ENCODE measurements at regions not wholly inside any gene's neighbourhood (a gene's known extent, or its start where the extent isn't known, plus 50 kb on each side); places are given as distances from the start of the nearest gene placed in this dataset.
A peak's percentile ranks its signal among the peaks of the same experiment; 100 is the strongest.

DNA sequence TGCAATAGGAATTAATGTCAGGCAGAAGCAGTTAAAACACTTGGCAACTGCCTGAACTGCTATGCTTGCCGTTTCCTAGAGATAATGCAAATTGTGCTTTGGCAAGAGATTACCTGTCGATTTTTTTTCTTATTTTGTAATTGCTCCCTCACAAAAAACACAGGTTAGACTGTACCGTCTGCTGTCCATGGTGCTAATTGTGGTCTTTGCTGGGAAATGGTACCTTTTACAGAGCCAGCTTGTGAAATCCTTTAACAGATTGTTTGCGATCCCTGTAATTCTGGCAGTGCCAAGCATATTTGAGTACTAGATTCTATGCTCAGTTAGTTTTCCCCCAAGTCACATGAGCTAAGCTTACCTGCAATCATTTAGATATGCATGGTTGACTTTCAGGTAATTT lies 2125.8 kb upstream of the WWC1 start:
- Histone ChIP-seq H3K27ac (ENCODE audit: low read length) (peak overlapping the region; percentile 58), H3K4me3 (ENCODE audit: low read length) (no peak overlapping the region), H3K4me1 (ENCODE audit: control insufficient read depth, low read depth, low read length) (peaks cover 22% of the 10 kb centered on the region), H3K36me3 (ENCODE audit: control insufficient read depth, low read depth, low read length) (no peaks in the 10 kb centered on the region), H3K27me3 (ENCODE audit: control insufficient read depth, insufficient read depth, low read length) (no peaks in the 10 kb centered on the region), H3K9ac (ENCODE audit: low read length) (no peak overlapping the region), H3K9me3 (ENCODE audit: control insufficient read depth, low read depth, low read length) (no peaks in the 10 kb centered on the region)

DNA sequence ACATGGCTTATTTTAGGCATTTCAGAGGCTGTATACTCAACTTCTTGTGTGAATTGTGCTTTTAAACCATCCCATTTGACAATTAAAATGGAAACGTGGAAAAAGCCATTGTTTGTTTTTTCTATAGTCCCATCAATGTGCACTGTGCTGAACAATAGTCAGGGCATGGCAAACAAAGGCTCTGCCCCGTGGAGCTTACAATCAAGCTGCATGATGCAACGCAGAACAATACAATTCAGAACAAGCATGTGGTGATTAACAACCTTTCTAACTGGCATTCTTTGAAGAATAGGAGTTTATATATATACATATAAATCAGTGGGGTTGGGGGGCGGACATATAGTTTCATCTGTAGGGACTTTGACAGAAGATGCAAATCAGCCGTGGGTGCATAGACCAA lies 2125.4 kb upstream of the WWC1 start:
- Histone ChIP-seq H3K9me3 (ENCODE audit: control insufficient read depth, low read depth, low read length) (no peaks in the 10 kb centered on the region), H3K4me1 (ENCODE audit: control insufficient read depth, low read depth, low read length) (peaks cover 22% of the 10 kb centered on the region), H3K4me3 (ENCODE audit: low read length) (no peak overlapping the region), H3K27me3 (ENCODE audit: control insufficient read depth, insufficient read depth, low read length) (no peaks in the 10 kb centered on the region), H3K27ac (ENCODE audit: low read length) (peak overlapping the region; percentile 58), H3K9ac (ENCODE audit: low read length) (no peak overlapping the region), H3K36me3 (ENCODE audit: control insufficient read depth, low read depth, low read length) (no peaks in the 10 kb centered on the region)

DNA sequence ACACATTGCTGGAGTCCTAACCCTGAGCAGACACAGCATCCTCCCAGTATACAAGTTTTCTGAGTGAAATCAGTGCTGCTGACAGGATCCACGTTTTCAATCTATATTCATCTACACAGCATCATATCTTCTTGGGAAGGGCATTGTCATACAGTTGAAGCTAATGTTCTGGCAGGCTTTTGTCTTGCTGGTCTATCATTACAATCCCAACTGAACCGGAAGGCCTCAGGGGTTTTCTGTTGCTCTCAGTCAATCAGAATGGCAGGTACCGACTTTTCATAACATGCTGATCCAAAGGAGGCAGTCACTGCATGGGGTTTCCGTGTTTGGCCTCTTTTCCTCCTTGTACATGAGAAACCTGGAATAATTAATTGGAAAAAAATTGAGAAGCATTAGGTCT lies 2118.8 kb upstream of the WWC1 start:
- Histone ChIP-seq H3K36me3 (ENCODE audit: control insufficient read depth, low read depth, low read length) (no peaks in the 10 kb centered on the region), H3K4me1 (ENCODE audit: control insufficient read depth, low read depth, low read length) (no peaks in the 10 kb centered on the region), H3K9ac (ENCODE audit: low read length) (no peak overlapping the region), H3K27me3 (ENCODE audit: control insufficient read depth, insufficient read depth, low read length) (no peaks in the 10 kb centered on the region), H3K27ac (ENCODE audit: low read length) (no peak overlapping the region), H3K9me3 (ENCODE audit: control insufficient read depth, low read depth, low read length) (no peaks in the 10 kb centered on the region), H3K4me3 (ENCODE audit: low read length) (no peak overlapping the region)

DNA sequence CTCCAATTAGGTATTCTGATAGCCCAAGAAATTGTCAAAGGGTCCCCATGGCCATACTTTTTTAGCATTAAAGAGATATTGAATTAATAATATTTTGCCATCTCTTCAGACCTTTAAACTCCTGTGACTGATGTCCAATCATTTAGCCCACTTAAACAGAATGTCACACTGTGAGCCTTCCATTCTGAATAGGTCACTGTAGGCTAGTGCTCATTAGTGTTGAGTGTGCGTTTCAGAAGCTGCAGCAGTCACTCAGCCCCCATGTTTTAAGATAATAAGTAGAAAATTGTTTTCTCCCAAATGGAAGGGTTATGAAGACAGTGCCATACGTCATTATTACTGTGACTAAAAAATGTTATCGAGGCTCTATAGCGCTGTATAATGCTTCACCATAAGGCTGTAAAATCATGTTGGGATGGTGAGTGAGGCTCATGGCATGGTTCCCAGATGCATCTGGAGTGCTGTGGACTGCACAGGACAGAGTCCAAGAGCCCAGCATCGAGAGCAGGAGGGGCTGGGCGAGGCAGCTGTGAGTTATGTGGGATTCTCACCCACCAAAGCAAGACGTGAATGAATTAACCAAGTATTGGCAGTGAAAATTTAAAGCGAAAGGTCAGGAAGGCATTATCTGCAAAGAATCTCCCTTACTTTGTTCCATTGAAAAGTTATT lies 2112.9 kb upstream of the WWC1 start:
- Histone ChIP-seq H3K4me1 (ENCODE audit: control insufficient read depth, low read depth, low read length) (no peaks in the 10 kb centered on the region), H3K27me3 (ENCODE audit: control insufficient read depth, insufficient read depth, low read length) (no peaks in the 10 kb centered on the region), H3K9ac (ENCODE audit: low read length) (no peak overlapping the region), H3K36me3 (ENCODE audit: control insufficient read depth, low read depth, low read length) (no peaks in the 10 kb centered on the region), H3K4me3 (ENCODE audit: low read length) (no peak overlapping the region), H3K27ac (ENCODE audit: low read length) (no peak overlapping the region), H3K9me3 (ENCODE audit: control insufficient read depth, low read depth, low read length) (no peaks in the 10 kb centered on the region)

DNA sequence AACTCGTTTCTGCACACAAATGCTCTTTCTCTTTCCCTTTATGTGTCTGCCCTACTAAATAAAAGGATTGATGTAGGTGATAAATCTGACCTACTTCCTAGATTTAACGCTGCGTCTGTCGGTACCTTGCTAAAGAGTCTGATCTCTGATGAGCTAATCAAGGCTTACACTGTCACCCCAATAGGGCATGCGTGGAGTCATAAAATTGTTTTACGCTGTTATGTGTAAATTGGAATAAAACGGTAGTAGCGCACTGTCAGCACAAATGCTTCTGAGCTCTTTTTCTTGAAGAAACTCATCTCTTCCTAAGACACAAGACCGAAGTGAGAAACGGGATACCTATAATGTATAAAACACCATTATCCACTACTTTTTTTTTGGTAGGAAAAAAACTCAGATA lies 2106.3 kb upstream of the WWC1 start:
- H3K36me3 ChIP-seq (ENCODE audit: control insufficient read depth, low read depth, low read length), result no peaks in the 10 kb centered on the region
- no peaks in the 10 kb centered on the region for H3K4me1 ChIP-seq (ENCODE audit: control insufficient read depth, low read depth, low read length)
- no peaks in the 10 kb centered on the region for H3K27me3 ChIP-seq (ENCODE audit: control insufficient read depth, insufficient read depth, low read length)
- H3K4me3 ChIP-seq (ENCODE audit: low read length), result no peak overlapping the region
- no peaks in the 10 kb centered on the region for H3K9me3 ChIP-seq (ENCODE audit: control insufficient read depth, low read depth, low read length)
- H3K9ac ChIP-seq (ENCODE audit: low read length), result no peak overlapping the region
- no peak overlapping the region for H3K27ac ChIP-seq (ENCODE audit: low read length)

DNA sequence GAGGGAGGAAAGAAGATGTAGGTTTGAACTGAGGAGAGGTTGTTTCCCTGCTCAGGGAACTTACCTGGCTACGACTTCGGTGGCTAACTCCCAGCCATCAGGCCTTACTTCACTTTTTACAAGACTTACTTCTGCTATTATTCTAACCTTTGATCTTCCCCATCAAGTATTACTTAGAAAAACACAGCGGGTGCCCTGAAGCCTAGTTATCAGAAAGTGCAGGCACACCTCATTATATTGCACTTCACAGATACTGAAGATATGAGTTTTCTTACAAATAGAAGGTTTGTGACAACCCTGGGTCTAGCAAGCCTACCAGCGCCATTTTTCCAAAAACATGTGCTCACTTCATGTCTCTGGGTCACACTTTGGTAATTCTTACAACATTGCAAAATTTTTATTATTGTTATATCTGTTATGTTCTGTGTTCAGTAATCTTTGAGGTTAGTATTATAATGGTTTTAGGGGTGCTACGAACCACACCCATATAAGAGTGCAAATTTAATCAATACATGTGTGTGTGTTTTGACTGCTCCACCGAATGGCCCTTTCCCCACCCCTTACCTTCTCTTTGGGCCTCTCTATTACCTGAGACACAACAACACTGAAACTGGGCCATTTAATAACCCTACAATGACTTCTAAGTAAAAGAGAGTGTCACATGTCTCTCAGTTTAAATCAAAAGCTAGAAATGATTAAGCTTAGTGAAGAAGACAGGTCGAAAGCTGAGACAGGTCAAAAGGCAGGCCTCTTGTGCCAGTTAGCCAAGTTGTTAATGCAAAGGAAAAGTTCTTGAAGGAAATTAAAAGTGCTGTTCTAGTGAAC lies 2102.7 kb upstream of the WWC1 start:
- H3K4me1 ChIP-seq (ENCODE audit: control insufficient read depth, low read depth, low read length), result no peaks in the 10 kb centered on the region
- no peak overlapping the region for H3K27ac ChIP-seq (ENCODE audit: low read length)
- H3K36me3 ChIP-seq (ENCODE audit: control insufficient read depth, low read depth, low read length), result no peaks in the 10 kb centered on the region
- no peaks in the 10 kb centered on the region for H3K27me3 ChIP-seq (ENCODE audit: control insufficient read depth, insufficient read depth, low read length)
- H3K9me3 ChIP-seq (ENCODE audit: control insufficient read depth, low read depth, low read length), result no peaks in the 10 kb centered on the region
- H3K4me3 ChIP-seq (ENCODE audit: low read length), result no peak overlapping the region
- H3K9ac ChIP-seq (ENCODE audit: low read length), result no peak overlapping the region

DNA sequence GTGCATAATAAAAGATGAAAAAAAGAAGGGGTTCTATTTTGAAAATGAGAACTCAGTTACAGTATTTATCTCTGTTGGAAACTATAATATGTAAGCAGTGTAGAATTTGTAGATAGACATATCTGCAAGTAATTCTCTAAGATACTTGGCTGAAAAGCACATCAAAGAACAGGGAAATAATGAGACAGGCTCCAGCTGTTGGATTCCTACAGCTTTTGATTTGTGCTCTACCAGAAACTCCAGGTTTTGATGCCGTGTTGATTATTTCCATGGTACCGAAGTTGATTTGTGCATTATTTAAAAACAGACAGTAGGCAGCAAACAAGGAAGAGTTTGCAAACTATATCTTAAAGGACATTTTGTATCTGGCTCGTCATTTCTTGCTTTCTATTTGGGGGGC lies 2098.7 kb upstream of the WWC1 start:
- no peaks in the 10 kb centered on the region for H3K9me3 ChIP-seq (ENCODE audit: control insufficient read depth, low read depth, low read length)

DNA sequence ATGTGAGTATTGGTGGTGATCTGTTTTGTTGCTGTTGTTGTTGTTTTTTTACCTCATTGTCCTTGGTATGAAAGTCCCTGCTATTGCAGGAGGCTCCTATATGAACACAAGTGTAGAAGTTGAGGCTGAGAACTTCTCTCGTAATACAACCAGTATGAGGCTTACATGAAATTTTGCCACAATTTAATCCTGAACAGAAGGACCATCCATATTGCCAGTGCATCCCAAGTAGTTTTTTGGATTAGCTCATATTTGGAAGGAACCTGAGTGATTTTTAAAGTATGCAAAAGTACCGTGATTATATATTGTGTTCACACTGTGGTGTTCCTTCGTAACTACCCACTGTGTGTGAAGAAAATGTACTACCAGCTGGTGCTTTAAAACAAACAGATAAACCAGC lies 2095.5 kb upstream of the WWC1 start:
- no peak overlapping the region for H3K4me3 ChIP-seq (ENCODE audit: low read length)
- no peaks in the 10 kb centered on the region for H3K9me3 ChIP-seq (ENCODE audit: control insufficient read depth, low read depth, low read length)
- H3K4me1 ChIP-seq (ENCODE audit: control insufficient read depth, low read depth, low read length), result no peaks in the 10 kb centered on the region
- no peak overlapping the region for H3K27ac ChIP-seq (ENCODE audit: low read length)
- no peaks in the 10 kb centered on the region for H3K36me3 ChIP-seq (ENCODE audit: control insufficient read depth, low read depth, low read length)
- H3K9ac ChIP-seq (ENCODE audit: low read length), result no peak overlapping the region
- H3K27me3 ChIP-seq (ENCODE audit: control insufficient read depth, insufficient read depth, low read length), result no peaks in the 10 kb centered on the region

More for the DNA sequence above, 2098.7 kb upstream of the WWC1 start:
- H3K4me1 ChIP-seq (ENCODE audit: control insufficient read depth, low read depth, low read length), result no peaks in the 10 kb centered on the region
- H3K27me3 ChIP-seq (ENCODE audit: control insufficient read depth, insufficient read depth, low read length), result no peaks in the 10 kb centered on the region
- H3K27ac ChIP-seq (ENCODE audit: low read length), result no peak overlapping the region
- H3K4me3 ChIP-seq (ENCODE audit: low read length), result no peak overlapping the region
- no peak overlapping the region for H3K9ac ChIP-seq (ENCODE audit: low read length)
- no peaks in the 10 kb centered on the region for H3K36me3 ChIP-seq (ENCODE audit: control insufficient read depth, low read depth, low read length)

DNA sequence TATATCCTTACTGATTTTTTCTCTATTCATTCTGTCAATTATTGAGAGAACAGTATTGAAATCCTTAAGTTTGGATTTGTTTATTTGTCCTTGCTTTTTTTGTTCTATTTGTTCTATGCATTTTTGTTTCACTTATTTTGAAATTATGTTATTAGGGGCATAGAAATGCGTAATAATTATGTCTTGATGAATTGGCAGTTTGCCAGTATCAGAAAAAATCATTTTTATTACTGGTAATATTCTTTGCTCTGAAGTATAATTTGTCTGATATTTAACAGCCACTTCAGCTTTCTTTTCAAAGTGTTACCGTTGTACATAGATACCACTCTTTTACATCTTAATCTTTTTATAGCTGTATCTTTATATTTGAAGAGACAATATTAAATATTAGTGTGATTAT lies 2090.9 kb upstream of the WWC1 start:
- Histone ChIP-seq H3K4me3 (ENCODE audit: low read length) (no peak overlapping the region), H3K9me3 (ENCODE audit: control insufficient read depth, low read depth, low read length) (no peaks in the 10 kb centered on the region), H3K27ac (ENCODE audit: low read length) (no peak overlapping the region), H3K27me3 (ENCODE audit: control insufficient read depth, insufficient read depth, low read length) (no peaks in the 10 kb centered on the region), H3K36me3 (ENCODE audit: control insufficient read depth, low read depth, low read length) (no peaks in the 10 kb centered on the region), H3K4me1 (ENCODE audit: control insufficient read depth, low read depth, low read length) (no peaks in the 10 kb centered on the region), H3K9ac (ENCODE audit: low read length) (no peak overlapping the region)

DNA sequence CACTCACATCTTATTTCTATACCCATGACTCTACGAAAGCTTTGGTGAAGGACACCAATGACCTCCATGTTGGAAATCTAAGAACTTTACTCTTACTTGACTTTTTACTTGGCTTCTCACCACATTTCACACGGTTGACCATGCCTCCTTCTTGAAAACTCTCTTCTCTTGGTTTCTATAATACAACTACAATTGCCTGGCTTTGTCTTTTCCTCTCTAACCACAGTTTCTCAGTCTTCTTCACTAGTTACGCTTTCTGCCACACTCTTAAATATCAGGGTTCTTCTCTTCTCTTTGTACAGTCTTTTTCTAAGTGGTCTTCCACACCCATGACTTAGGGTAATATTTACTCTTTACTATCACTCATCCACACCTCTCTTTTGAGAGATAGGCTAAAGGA lies 2079.8 kb upstream of the WWC1 start:
- Histone ChIP-seq H3K27ac (ENCODE audit: low read length) (no peak overlapping the region), H3K36me3 (ENCODE audit: control insufficient read depth, low read depth, low read length) (no peaks in the 10 kb centered on the region), H3K9me3 (ENCODE audit: control insufficient read depth, low read depth, low read length) (no peaks in the 10 kb centered on the region), H3K4me1 (ENCODE audit: control insufficient read depth, low read depth, low read length) (no peaks in the 10 kb centered on the region), H3K27me3 (ENCODE audit: control insufficient read depth, insufficient read depth, low read length) (no peaks in the 10 kb centered on the region), H3K9ac (ENCODE audit: low read length) (no peak overlapping the region), H3K4me3 (ENCODE audit: low read length) (no peak overlapping the region)

DNA sequence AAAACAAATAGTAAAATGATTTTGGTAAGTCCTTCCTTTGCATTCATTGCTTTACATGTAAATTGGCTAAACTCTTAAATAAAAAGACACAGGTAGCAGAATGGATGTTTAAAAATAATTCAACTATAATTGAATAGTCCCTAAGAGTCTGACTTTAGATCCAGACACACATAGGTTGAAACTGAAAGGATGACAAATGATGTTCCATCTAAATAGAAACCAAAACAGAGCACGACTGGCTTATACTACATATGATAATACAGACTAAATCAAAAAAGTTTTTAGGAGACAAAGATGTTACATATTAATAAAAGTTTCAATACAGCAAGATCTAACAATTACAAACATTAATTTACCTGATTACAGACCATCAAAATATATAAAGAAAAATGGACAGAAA lies 2055.1 kb upstream of the WWC1 start:
- Histone ChIP-seq H3K27ac (ENCODE audit: low read length) (no peak overlapping the region), H3K36me3 (ENCODE audit: control insufficient read depth, low read depth, low read length) (no peaks in the 10 kb centered on the region), H3K4me1 (ENCODE audit: control insufficient read depth, low read depth, low read length) (no peaks in the 10 kb centered on the region), H3K9ac (ENCODE audit: low read length) (no peak overlapping the region), H3K9me3 (ENCODE audit: control insufficient read depth, low read depth, low read length) (peaks cover 9% of the 10 kb centered on the region), H3K4me3 (ENCODE audit: low read length) (no peak overlapping the region), H3K27me3 (ENCODE audit: control insufficient read depth, insufficient read depth, low read length) (no peaks in the 10 kb centered on the region)

DNA sequence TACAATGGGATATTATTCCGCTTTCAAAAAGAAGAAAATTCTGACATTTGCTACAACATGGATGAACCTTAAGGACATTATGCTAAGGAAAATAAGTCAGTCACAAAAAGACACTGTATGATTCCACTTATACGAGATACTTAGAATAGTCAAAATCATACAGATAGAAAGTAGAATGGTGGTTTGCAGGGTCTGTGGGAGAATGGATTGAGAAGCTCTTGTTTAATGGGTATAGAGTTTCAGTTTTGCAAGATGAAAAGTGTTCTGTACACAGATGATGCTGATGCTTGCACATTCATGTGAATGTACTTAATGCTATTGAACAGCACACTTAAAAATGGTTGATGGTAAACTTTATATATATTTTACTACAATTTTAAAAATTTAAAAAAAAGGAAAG lies 2050.7 kb upstream of the WWC1 start:
- Histone ChIP-seq H3K27me3 (ENCODE audit: control insufficient read depth, insufficient read depth, low read length) (no peaks in the 10 kb centered on the region), H3K4me1 (ENCODE audit: control insufficient read depth, low read depth, low read length) (no peaks in the 10 kb centered on the region), H3K36me3 (ENCODE audit: control insufficient read depth, low read depth, low read length) (no peaks in the 10 kb centered on the region), H3K27ac (ENCODE audit: low read length) (no peak overlapping the region), H3K4me3 (ENCODE audit: low read length) (no peak overlapping the region), H3K9ac (ENCODE audit: low read length) (no peak overlapping the region), H3K9me3 (ENCODE audit: control insufficient read depth, low read depth, low read length) (peaks cover 4% of the 10 kb centered on the region)
